ENCODE measurements at regions not wholly inside any gene's neighbourhood (a gene's known extent, or its start where the extent isn't known, plus 50 kb on each side); places are given as distances from the start of the nearest gene placed in this dataset.

- TF ChIP-seq ZFP30 (CRISPR knock-in tag; IDR thresholded peaks at IDR 0.05) (no peak), ARNTL (CRISPR knock-in tag; IDR thresholded peaks at IDR 0.05; ENCODE audit: borderline replicate concordance, low read depth) (no peak), ISL1 (CRISPR knock-in tag; IDR thresholded peaks at IDR 0.05) (no peak), ZC3H10 (CRISPR knock-in tag; IDR thresholded peaks at IDR 0.05) (no peak), PATZ1 (CRISPR knock-in tag; IDR thresholded peaks at IDR 0.05; ENCODE audit: borderline replicate concordance) (no peak), ZFP3 (CRISPR knock-in tag; IDR thresholded peaks at IDR 0.05) (no peak), CSDC2 (CRISPR knock-in tag; IDR thresholded peaks at IDR 0.05) (no peak), GLIS3 (CRISPR knock-in tag; IDR thresholded peaks at IDR 0.05) (no peak)
- TF ChIP-seq, protein P1, sequence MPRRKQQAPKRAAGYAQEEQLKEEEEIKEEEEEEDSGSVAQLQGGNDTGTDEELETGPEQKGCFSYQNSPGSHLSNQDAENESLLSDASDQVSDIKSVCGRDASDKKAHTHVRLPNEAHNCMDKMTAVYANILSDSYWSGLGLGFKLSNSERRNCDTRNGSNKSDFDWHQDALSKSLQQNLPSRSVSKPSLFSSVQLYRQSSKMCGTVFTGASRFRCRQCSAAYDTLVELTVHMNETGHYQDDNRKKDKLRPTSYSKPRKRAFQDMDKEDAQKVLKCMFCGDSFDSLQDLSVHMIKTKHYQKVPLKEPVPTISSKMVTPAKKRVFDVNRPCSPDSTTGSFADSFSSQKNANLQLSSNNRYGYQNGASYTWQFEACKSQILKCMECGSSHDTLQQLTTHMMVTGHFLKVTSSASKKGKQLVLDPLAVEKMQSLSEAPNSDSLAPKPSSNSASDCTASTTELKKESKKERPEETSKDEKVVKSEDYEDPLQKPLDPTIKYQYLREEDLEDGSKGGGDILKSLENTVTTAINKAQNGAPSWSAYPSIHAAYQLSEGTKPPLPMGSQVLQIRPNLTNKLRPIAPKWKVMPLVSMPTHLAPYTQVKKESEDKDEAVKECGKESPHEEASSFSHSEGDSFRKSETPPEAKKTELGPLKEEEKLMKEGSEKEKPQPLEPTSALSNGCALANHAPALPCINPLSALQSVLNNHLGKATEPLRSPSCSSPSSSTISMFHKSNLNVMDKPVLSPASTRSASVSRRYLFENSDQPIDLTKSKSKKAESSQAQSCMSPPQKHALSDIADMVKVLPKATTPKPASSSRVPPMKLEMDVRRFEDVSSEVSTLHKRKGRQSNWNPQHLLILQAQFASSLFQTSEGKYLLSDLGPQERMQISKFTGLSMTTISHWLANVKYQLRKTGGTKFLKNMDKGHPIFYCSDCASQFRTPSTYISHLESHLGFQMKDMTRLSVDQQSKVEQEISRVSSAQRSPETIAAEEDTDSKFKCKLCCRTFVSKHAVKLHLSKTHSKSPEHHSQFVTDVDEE (CRISPR knock-in tag; IDR thresholded peaks at IDR 0.05), result no peak
- TF ChIP-seq, protein P2, sequence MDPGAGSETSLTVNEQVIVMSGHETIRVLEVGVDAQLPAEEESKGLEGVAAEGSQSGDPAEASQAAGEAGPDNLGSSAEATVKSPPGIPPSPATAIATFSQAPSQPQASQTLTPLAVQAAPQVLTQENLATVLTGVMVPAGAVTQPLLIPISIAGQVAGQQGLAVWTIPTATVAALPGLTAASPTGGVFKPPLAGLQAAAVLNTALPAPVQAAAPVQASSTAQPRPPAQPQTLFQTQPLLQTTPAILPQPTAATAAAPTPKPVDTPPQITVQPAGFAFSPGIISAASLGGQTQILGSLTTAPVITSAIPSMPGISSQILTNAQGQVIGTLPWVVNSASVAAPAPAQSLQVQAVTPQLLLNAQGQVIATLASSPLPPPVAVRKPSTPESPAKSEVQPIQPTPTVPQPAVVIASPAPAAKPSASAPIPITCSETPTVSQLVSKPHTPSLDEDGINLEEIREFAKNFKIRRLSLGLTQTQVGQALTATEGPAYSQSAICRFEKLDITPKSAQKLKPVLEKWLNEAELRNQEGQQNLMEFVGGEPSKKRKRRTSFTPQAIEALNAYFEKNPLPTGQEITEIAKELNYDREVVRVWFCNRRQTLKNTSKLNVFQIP (CRISPR knock-in tag; IDR thresholded peaks at IDR 0.05; ENCODE audit: borderline replicate concordance, low read depth), result no peak
- TF ChIP-seq, protein P3, sequence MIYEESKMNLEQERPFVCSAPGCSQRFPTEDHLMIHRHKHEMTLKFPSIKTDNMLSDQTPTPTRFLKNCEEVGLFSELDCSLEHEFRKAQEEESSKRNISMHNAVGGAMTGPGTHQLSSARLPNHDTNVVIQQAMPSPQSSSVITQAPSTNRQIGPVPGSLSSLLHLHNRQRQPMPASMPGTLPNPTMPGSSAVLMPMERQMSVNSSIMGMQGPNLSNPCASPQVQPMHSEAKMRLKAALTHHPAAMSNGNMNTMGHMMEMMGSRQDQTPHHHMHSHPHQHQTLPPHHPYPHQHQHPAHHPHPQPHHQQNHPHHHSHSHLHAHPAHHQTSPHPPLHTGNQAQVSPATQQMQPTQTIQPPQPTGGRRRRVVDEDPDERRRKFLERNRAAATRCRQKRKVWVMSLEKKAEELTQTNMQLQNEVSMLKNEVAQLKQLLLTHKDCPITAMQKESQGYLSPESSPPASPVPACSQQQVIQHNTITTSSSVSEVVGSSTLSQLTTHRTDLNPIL (CRISPR knock-in tag; IDR thresholded peaks at IDR 0.05; ENCODE audit: low read depth), result no peak
Observed at GRCh38 chr5:8033261-8033660, 164.3 kb downstream of the MTRR start.

Data from SK-N-SH treated with all-trans-retinoic acid at 6 μM for 48 hours (cell line).